Ectodermal cell (in vitro differentiated cells): ENCODE measurements at regions not wholly inside any gene's neighbourhood (a gene's known extent, or its start where the extent isn't known, plus 50 kb on each side); places are given as distances from the start of the nearest gene placed in this dataset.

ENCODE experiments used
- H3K27ac ChIP-seq: 2 replicates; pipeline ENCODE4 v1.7.0; 2013; ENCODE audit warnings: mild to moderate bottlenecking, low read depth, low read length; ENCODE audit not compliant: insufficient read depth, poor library complexity, severe bottlenecking
- H3K27me3 ChIP-seq: 2 replicates; pipeline ENCODE4 v1.7.0; 2013; ENCODE audit warnings: mild to moderate bottlenecking, low read length; ENCODE audit not compliant: insufficient read depth, control insufficient read depth, poor library complexity, severe bottlenecking
- H3K36me3 ChIP-seq: one replicate; pipeline ENCODE4 v1.7.0; 2013; ENCODE audit warnings: low read length; ENCODE audit not compliant: control insufficient read depth, insufficient read depth
- H3K4me1 ChIP-seq: one replicate; pipeline ENCODE4 v1.7.0; 2013; ENCODE audit warnings: low read length; ENCODE audit not compliant: control insufficient read depth, insufficient read depth
- H3K4me3 ChIP-seq: 2 replicates; pipeline ENCODE4 v1.7.0; 2013; ENCODE audit warnings: low read depth, low read length, control low read depth; ENCODE audit not compliant: insufficient read depth
- H3K9me3 ChIP-seq: 2 replicates; pipeline ENCODE4 v1.7.0; 2013; ENCODE audit warnings: mild to moderate bottlenecking, low read length, moderate library complexity; ENCODE audit not compliant: control insufficient read depth
- WGBS, 2 experiments: methylation state at CpG; one replicate each; pipeline ENCODE4 v1.1.7; 2013; ENCODE audit warnings: missing lambda C conversion rate in 2 of 2; 5-methylcytosine and 5-hydroxymethylcytosine counted together

- no peaks in the 10 kb centered on the region for H3K27me3 ChIP-seq
- no peaks in the 10 kb centered on the region for H3K36me3 ChIP-seq
- WGBS, 2 experiments: 63 to 68% methylated on average over 10 of the region's 10 CpGs
- no peak overlapping the region for H3K27ac ChIP-seq
- H3K9me3 ChIP-seq: no peaks in the 10 kb centered on the region
- no peaks in the 10 kb centered on the region for H3K4me1 ChIP-seq
- H3K4me3 ChIP-seq: no peak overlapping the region
Measured at GRCh38 chr9:7592321-7593316, 207.0 kb downstream of the DMAC1 start.

GRCh38 chr9:7591501-7591900, 208.1 kb downstream of the DMAC1 start:
- no peak overlapping the region for H3K27ac ChIP-seq
- WGBS, 2 experiments: 99 to 100% methylated on average over 2 of the region's 2 CpGs
- H3K9me3 ChIP-seq: no peaks in the 10 kb centered on the region
- H3K36me3 ChIP-seq: no peaks in the 10 kb centered on the region
- no peaks in the 10 kb centered on the region for H3K4me1 ChIP-seq
- H3K4me3 ChIP-seq: no peak overlapping the region
- no peaks in the 10 kb centered on the region for H3K27me3 ChIP-seq

GRCh38 chr9:7580568-7580967, 219.0 kb downstream of the DMAC1 start:
- 87 to 97% methylated on average over 3 to 4 of the region's 5 CpGs for WGBS, 2 experiments
- Histone ChIP-seq H3K27me3 (no peaks in the 10 kb centered on the region), H3K9me3 (no peaks in the 10 kb centered on the region), H3K27ac (no peak overlapping the region), H3K4me1 (peaks cover 5% of the 10 kb centered on the region), H3K36me3 (no peaks in the 10 kb centered on the region), H3K4me3 (no peak overlapping the region)

- Histone ChIP-seq H3K4me3 (no peak overlapping the region), H3K4me1 (peaks cover 5% of the 10 kb centered on the region), H3K27ac (no peak overlapping the region), H3K27me3 (no peaks in the 10 kb centered on the region), H3K36me3 (no peaks in the 10 kb centered on the region), H3K9me3 (no peaks in the 10 kb centered on the region)
- 35 to 49% methylated on average over 1 of the region's 1 CpG for WGBS, 2 experiments
Measured at GRCh38 chr9:7579351-7579750, 220.2 kb downstream of the DMAC1 start.

GRCh38 chr9:7578951-7579350, 220.6 kb downstream of the DMAC1 start:
- Histone ChIP-seq H3K9me3 (no peaks in the 10 kb centered on the region), H3K27me3 (no peaks in the 10 kb centered on the region), H3K27ac (no peak overlapping the region), H3K36me3 (no peaks in the 10 kb centered on the region), H3K4me3 (no peak overlapping the region), H3K4me1 (peaks cover 5% of the 10 kb centered on the region)
- 83 to 96% methylated on average over 3 of the region's 3 CpGs for WGBS, 2 experiments

- H3K4me1 ChIP-seq: no peaks in the 10 kb centered on the region
- no peaks in the 10 kb centered on the region for H3K9me3 ChIP-seq
- 92 to 94% methylated on average over 1 of the region's 1 CpG for WGBS, 2 experiments
- no peaks in the 10 kb centered on the region for H3K36me3 ChIP-seq
- no peaks in the 10 kb centered on the region for H3K27me3 ChIP-seq
- H3K27ac ChIP-seq: no peak overlapping the region
- no peak overlapping the region for H3K4me3 ChIP-seq
Measured at GRCh38 chr9:7570107-7570720, 229.4 kb downstream of the DMAC1 start.

GRCh38 chr9:7567687-7568086, 231.9 kb downstream of the DMAC1 start:
- no peaks in the 10 kb centered on the region for H3K9me3 ChIP-seq
- WGBS, 2 experiments: 74 to 95% methylated on average over 2 of the region's 2 CpGs
- H3K36me3 ChIP-seq: no peaks in the 10 kb centered on the region
- H3K27me3 ChIP-seq: no peaks in the 10 kb centered on the region
- no peaks in the 10 kb centered on the region for H3K4me1 ChIP-seq
- no peak overlapping the region for H3K27ac ChIP-seq
- no peak overlapping the region for H3K4me3 ChIP-seq

- Histone ChIP-seq H3K27me3 (no peaks in the 10 kb centered on the region), H3K9me3 (no peaks in the 10 kb centered on the region), H3K27ac (no peak overlapping the region), H3K36me3 (no peaks in the 10 kb centered on the region), H3K4me1 (peaks cover 11% of the 10 kb centered on the region), H3K4me3 (no peak overlapping the region)
- 88 to 92% methylated on average over 6 of the region's 6 CpGs for WGBS, 2 experiments
Measured at GRCh38 chr9:7561527-7562080, 238.0 kb downstream of the DMAC1 start.

GRCh38 chr9:7560669-7561305, 238.8 kb downstream of the DMAC1 start:
- Histone ChIP-seq H3K27ac (no peak overlapping the region), H3K9me3 (no peaks in the 10 kb centered on the region)
- WGBS, 2 experiments: 38% methylated on average over 4 to 5 of the region's 5 CpGs

GRCh38 chr9:7554699-7555098, 244.9 kb downstream of the DMAC1 start:
- 82 to 87% methylated on average over 2 of the region's 2 CpGs for WGBS, 2 experiments
- H3K27me3 ChIP-seq: no peaks in the 10 kb centered on the region
- no peaks in the 10 kb centered on the region for H3K36me3 ChIP-seq
- no peaks in the 10 kb centered on the region for H3K4me1 ChIP-seq
- no peak overlapping the region for H3K4me3 ChIP-seq
- no peak overlapping the region for H3K27ac ChIP-seq
- no peaks in the 10 kb centered on the region for H3K9me3 ChIP-seq

More at GRCh38 chr9:7560669-7561305, 238.8 kb downstream of the DMAC1 start:
- H3K4me1 ChIP-seq: peaks cover 11% of the 10 kb centered on the region
- no peaks in the 10 kb centered on the region for H3K27me3 ChIP-seq
- no peaks in the 10 kb centered on the region for H3K36me3 ChIP-seq
- H3K4me3 ChIP-seq: no peak overlapping the region
